Mesendoderm (in vitro differentiated cells): ENCODE measurements at regions not wholly inside any gene's neighbourhood (a gene's known extent, or its start where the extent isn't known, plus 50 kb on each side); places are given as distances from the start of the nearest gene placed in this dataset.

Source experiments
- DNase-seq: peaks from one replicate; pipeline ENCODE4 v3.0.0; 2013
- H2AK5ac ChIP-seq: 2 replicates; pipeline ENCODE4 v1.6.1; 2013; ENCODE audit warnings: low read length, inconsistent platforms
- H2BK120ac ChIP-seq: 2 replicates; pipeline ENCODE4 v1.6.1; 2013; ENCODE audit warnings: low read depth, mild to moderate bottlenecking, low read length, moderate library complexity, mixed read lengths
- H2BK15ac ChIP-seq: replicated peaks from 2 replicates; pipeline ENCODE4 v1.6.1; 2013; ENCODE audit warnings: low read depth, mild to moderate bottlenecking, moderate library complexity
- H2BK5ac ChIP-seq: 2 replicates; pipeline ENCODE4 v1.6.1; 2013; ENCODE audit warnings: low read length, inconsistent platforms
- H3K18ac ChIP-seq: 2 replicates; pipeline ENCODE4 v1.6.1; 2013; ENCODE audit warnings: mild to moderate bottlenecking, low read length, mixed read lengths
- H3K23ac ChIP-seq: one replicate; pipeline ENCODE4 v1.6.1; 2013; ENCODE audit warnings: low read length
- H3K27ac ChIP-seq: 2 replicates; pipeline ENCODE4 v1.5.1; 2013; ENCODE audit warnings: low read depth, mild to moderate bottlenecking, inconsistent platforms, low read length, moderate library complexity
- H3K27me3 ChIP-seq: 2 replicates; pipeline ENCODE4 v1.6.1; 2013; ENCODE audit warnings: low read length, control low read depth, mild to moderate bottlenecking, inconsistent platforms; ENCODE audit not compliant: insufficient read depth, poor library complexity
- H3K36me3 ChIP-seq: 2 replicates; pipeline ENCODE4 v1.6.1; 2013; ENCODE audit warnings: low read length, inconsistent platforms; ENCODE audit not compliant: control insufficient read depth, insufficient read depth
- H3K4ac ChIP-seq: one replicate; pipeline ENCODE4 v1.6.1; 2013; ENCODE audit warnings: low read depth, mild to moderate bottlenecking, low read length, moderate library complexity
- H3K4me1 ChIP-seq: 2 replicates; pipeline ENCODE4 v1.6.1; 2013; ENCODE audit warnings: low read depth, low read length, inconsistent platforms; ENCODE audit not compliant: control insufficient read depth
- H3K4me2 ChIP-seq: 2 replicates; pipeline ENCODE4 v1.6.1; 2013; ENCODE audit warnings: low read length
- H3K4me3 ChIP-seq: 2 replicates; pipeline ENCODE4 v1.5.1; 2013; ENCODE audit warnings: mild to moderate bottlenecking, low read length
- H3K56ac ChIP-seq: one replicate; pipeline ENCODE4 v1.6.1; 2013; ENCODE audit warnings: low read length
- H3K79me1 ChIP-seq: 2 replicates; pipeline ENCODE4 v1.6.1; 2013; ENCODE audit warnings: low read length, inconsistent platforms
- H3K79me2 ChIP-seq: 2 replicates; pipeline ENCODE4 v1.6.1; 2013; ENCODE audit warnings: mild to moderate bottlenecking, low read length; ENCODE audit not compliant: control insufficient read depth, insufficient read depth
- H3K9ac ChIP-seq: 2 replicates; pipeline ENCODE4 v1.6.1; 2013; ENCODE audit warnings: low read length, inconsistent platforms
- H4K5ac ChIP-seq: one replicate; pipeline ENCODE4 v1.6.1; 2013; ENCODE audit warnings: low read length
- H4K8ac ChIP-seq: one replicate; pipeline ENCODE4 v1.6.1; 2013; ENCODE audit warnings: low read depth, mild to moderate bottlenecking, control low read depth, low read length, moderate library complexity
- WGBS: extraction: QIAGEN DNeasy Blood & Tissue Kit; methylation state at CpG from one replicate; pipeline ENCODE4 v1.1.7; 2013; ENCODE audit warnings: low lambda C conversion rate, missing lambda C conversion rate; ENCODE audit not compliant: insufficient coverage; ENCODE audit errors: extremely low coverage; 5-methylcytosine and 5-hydroxymethylcytosine counted together

GRCh38 chr20:53813636-53814035 lies 220.0 kb upstream of the ZNF217 start:
- no peak overlapping the region for H2BK5ac ChIP-seq
- no peaks in the 10 kb centered on the region for H3K27me3 ChIP-seq
- H3K4me3 ChIP-seq = no peak overlapping the region
- no peak overlapping the region for H3K27ac ChIP-seq
- no peak overlapping the region for H2AK5ac ChIP-seq
- no peak for DNase-seq
- no peak overlapping the region for H3K18ac ChIP-seq
- H2BK120ac ChIP-seq = no peak overlapping the region
- H3K56ac ChIP-seq = no peak overlapping the region
- H3K79me1 ChIP-seq = no peaks in the 10 kb centered on the region
- H3K23ac ChIP-seq = no peak overlapping the region
- no peak overlapping the region for H4K5ac ChIP-seq
- H3K4me2 ChIP-seq = no peak overlapping the region
- no peak overlapping the region for H3K9ac ChIP-seq
- no CpG with 5 or more reads among the region's 5 CpGs for WGBS
- H3K4me1 ChIP-seq = peaks cover 2% of the 10 kb centered on the region
- no peak overlapping the region for H3K4ac ChIP-seq
- no peaks in the 10 kb centered on the region for H3K79me2 ChIP-seq
- H3K36me3 ChIP-seq = no peaks in the 10 kb centered on the region
- H2BK15ac ChIP-seq = no peak overlapping the region
- no peak overlapping the region for H4K8ac ChIP-seq

- Histone ChIP-seq H2BK15ac (no peak overlapping the region), H3K27me3 (no peaks in the 10 kb centered on the region), H2BK120ac (no peak overlapping the region), H3K4me2 (no peak overlapping the region), H3K4me3 (no peak overlapping the region), H2AK5ac (no peak overlapping the region), H4K5ac (no peak overlapping the region), H2BK5ac (no peak overlapping the region), H3K79me1 (no peaks in the 10 kb centered on the region), H3K23ac (no peak overlapping the region), H3K56ac (no peak overlapping the region), H3K27ac (no peak overlapping the region), H3K4ac (no peak overlapping the region), H3K4me1 (peaks cover 2% of the 10 kb centered on the region), H3K9ac (no peak overlapping the region), H3K18ac (no peak overlapping the region), H4K8ac (no peak overlapping the region), H3K36me3 (no peaks in the 10 kb centered on the region), H3K79me2 (no peaks in the 10 kb centered on the region)
- no peak for DNase-seq
Measured at GRCh38 chr20:53811577-53811976, 217.9 kb upstream of the ZNF217 start.

GRCh38 chr20:53810661-53811355 lies 217.2 kb upstream of the ZNF217 start:
- no peak overlapping the region for H2AK5ac ChIP-seq
- no peak overlapping the region for H3K4ac ChIP-seq
- no peak for DNase-seq
- no peak overlapping the region for H4K5ac ChIP-seq
- no peak overlapping the region for H3K27ac ChIP-seq
- H3K36me3 ChIP-seq = no peaks in the 10 kb centered on the region
- H2BK15ac ChIP-seq = no peak overlapping the region
- no peak overlapping the region for H4K8ac ChIP-seq
- no peak overlapping the region for H3K4me3 ChIP-seq
- no peak overlapping the region for H3K56ac ChIP-seq
- no peak overlapping the region for H2BK5ac ChIP-seq
- WGBS = no CpG with 5 or more reads among the region's 6 CpGs
- H3K9ac ChIP-seq = no peak overlapping the region
- no peak overlapping the region for H2BK120ac ChIP-seq
- H3K23ac ChIP-seq = no peak overlapping the region
- no peak overlapping the region for H3K4me2 ChIP-seq
- H3K18ac ChIP-seq = no peak overlapping the region
- no peaks in the 10 kb centered on the region for H3K27me3 ChIP-seq
- no peaks in the 10 kb centered on the region for H3K79me1 ChIP-seq
- peaks cover 2% of the 10 kb centered on the region for H3K4me1 ChIP-seq
- no peaks in the 10 kb centered on the region for H3K79me2 ChIP-seq

GRCh38 chr20:53809728-53810365 lies 216.2 kb upstream of the ZNF217 start:
- H4K5ac ChIP-seq = no peak overlapping the region
- H2BK5ac ChIP-seq = no peak overlapping the region
- WGBS = no CpG with 5 or more reads among the region's 2 CpGs
- H3K23ac ChIP-seq = no peak overlapping the region
- H3K4me1 ChIP-seq = peaks cover 2% of the 10 kb centered on the region
- H3K4me2 ChIP-seq = no peak overlapping the region
- H3K18ac ChIP-seq = no peak overlapping the region
- H3K27me3 ChIP-seq = no peaks in the 10 kb centered on the region
- no peaks in the 10 kb centered on the region for H3K79me1 ChIP-seq
- H4K8ac ChIP-seq = no peak overlapping the region
- H3K4me3 ChIP-seq = no peak overlapping the region
- H3K9ac ChIP-seq = no peak overlapping the region
- no peak for DNase-seq
- H2BK120ac ChIP-seq = no peak overlapping the region
- H2BK15ac ChIP-seq = no peak overlapping the region
- no peak overlapping the region for H3K27ac ChIP-seq
- H3K36me3 ChIP-seq = no peaks in the 10 kb centered on the region
- H3K4ac ChIP-seq = no peak overlapping the region
- H2AK5ac ChIP-seq = no peak overlapping the region
- H3K79me2 ChIP-seq = no peaks in the 10 kb centered on the region
- no peak overlapping the region for H3K56ac ChIP-seq

GRCh38 chr20:53809217-53809616 lies 215.6 kb upstream of the ZNF217 start:
- Histone ChIP-seq H2AK5ac (no peak overlapping the region), H3K27ac (no peak overlapping the region), H4K5ac (no peak overlapping the region), H3K36me3 (no peaks in the 10 kb centered on the region), H3K9ac (no peak overlapping the region), H4K8ac (no peak overlapping the region), H2BK15ac (no peak overlapping the region), H2BK5ac (no peak overlapping the region), H3K79me2 (no peaks in the 10 kb centered on the region), H3K4me2 (no peak overlapping the region), H3K56ac (no peak overlapping the region), H3K4me3 (no peak overlapping the region), H2BK120ac (no peak overlapping the region), H3K27me3 (no peaks in the 10 kb centered on the region), H3K18ac (no peak overlapping the region), H3K79me1 (no peaks in the 10 kb centered on the region), H3K4ac (no peak overlapping the region), H3K4me1 (peaks cover 2% of the 10 kb centered on the region), H3K23ac (no peak overlapping the region)
- WGBS = no CpG with 5 or more reads among the region's 2 CpGs
- peak; percentile 40 for DNase-seq

GRCh38 chr20:53808733-53809132 lies 215.1 kb upstream of the ZNF217 start:
- Histone ChIP-seq H4K5ac (no peak overlapping the region), H3K9ac (no peak overlapping the region), H3K23ac (no peak overlapping the region), H2BK5ac (no peak overlapping the region), H3K79me1 (no peaks in the 10 kb centered on the region), H3K4ac (no peak overlapping the region), H2AK5ac (no peak overlapping the region), H3K27ac (no peak overlapping the region), H3K79me2 (no peaks in the 10 kb centered on the region), H3K56ac (no peak overlapping the region), H3K36me3 (no peaks in the 10 kb centered on the region), H3K4me1 (peaks cover 2% of the 10 kb centered on the region), H3K4me3 (no peak overlapping the region), H3K27me3 (no peaks in the 10 kb centered on the region), H3K18ac (no peak overlapping the region), H2BK120ac (no peak overlapping the region), H4K8ac (no peak overlapping the region), H2BK15ac (no peak overlapping the region), H3K4me2 (no peak overlapping the region)
- no CpG with 5 or more reads among the region's 3 CpGs for WGBS
- no peak for DNase-seq
